ENCODE measurements at regions not wholly inside any gene's neighbourhood (a gene's known extent, or its start where the extent isn't known, plus 50 kb on each side); places are given as distances from the start of the nearest gene placed in this dataset.

GRCh38 chr2:220899492-220899891 lies 672.6 kb downstream of the EPHA4 start (continued):
- no peak for TF ChIP-seq ZNF37A (tag by site-specific recombination; IDR thresholded peaks at IDR 0.05)
- TF ChIP-seq ZNF292 (tag by site-specific recombination; IDR thresholded peaks at IDR 0.05; ENCODE audit: borderline replicate concordance, low read depth) = no peak
- TF ChIP-seq ZNF48 (tag by site-specific recombination; IDR thresholded peaks at IDR 0.05) = no peak
- no peak for TF ChIP-seq TSHZ1 (tag by site-specific recombination; IDR thresholded peaks at IDR 0.05; ENCODE audit: borderline replicate concordance)
- no peak for TF ChIP-seq ZNF777 (tag by site-specific recombination; IDR thresholded peaks at IDR 0.05; ENCODE audit: borderline replicate concordance)

- POLR2A ChIA-PET = no interaction called here
- H3K4me1 ChIP-seq (ENCODE audit: control insufficient read depth, insufficient read depth, low read length) = no peaks in the 10 kb centered on the region
- no peak overlapping the region for H3K4me3 ChIP-seq (ENCODE audit: low read depth, low read length)
- H3K27ac ChIP-seq (ENCODE audit: extremely low read depth, low read depth, low read length) = no peak overlapping the region
- TF ChIP-seq ZNF366 (tag by site-specific recombination; conservative IDR thresholded peaks at IDR 0.05) (no peak), ZSCAN23 (tag by site-specific recombination; IDR thresholded peaks at IDR 0.05) (no peak), GLI4 (tag by site-specific recombination; IDR thresholded peaks at IDR 0.05) (no peak), ZNF747 (tag by site-specific recombination; IDR thresholded peaks at IDR 0.05) (no peak), ZNF202 (tag by site-specific recombination; IDR thresholded peaks at IDR 0.05; ENCODE audit: borderline replicate concordance) (no peak), ZSCAN5A (tag by site-specific recombination; IDR thresholded peaks at IDR 0.05) (no peak), ZNF175 (tag by site-specific recombination; IDR thresholded peaks at IDR 0.05) (no peak), KLF17 (tag by site-specific recombination; IDR thresholded peaks at IDR 0.05) (no peak), ZNF362 (tag by site-specific recombination; IDR thresholded peaks at IDR 0.05) (no peak), ZNF114 (tag by site-specific recombination; IDR thresholded peaks at IDR 0.05) (no peak), PRDM6 (tag by site-specific recombination; IDR thresholded peaks at IDR 0.05) (no peak), ZNF792 (tag by site-specific recombination; IDR thresholded peaks at IDR 0.05) (no peak)
- CTCF ChIA-PET = no interaction called here
- no peaks in the 10 kb centered on the region for H3K36me3 ChIP-seq (ENCODE audit: control insufficient read depth in 2 of 2, insufficient read depth in 1 of 2, low read length in 2 of 2)
- H3K9me3 ChIP-seq (ENCODE audit: control insufficient read depth, insufficient read depth, low read depth, low read length) = no peaks in the 10 kb centered on the region
Observed at GRCh38 chr2:220904015-220904414, 668.1 kb downstream of the EPHA4 start.
